ENCODE measurements at regions not wholly inside any gene's neighbourhood (a gene's known extent, or its start where the extent isn't known, plus 50 kb on each side); places are given as distances from the start of the nearest gene placed in this dataset.

- no peak for FAIRE-seq
- dilution Hi-C loops (cut with MboI; ENCODE audit: extremely low pct_ligation_motif_present, low sequenced_read_pairs) = no loop called here
- H2AFZ ChIP-seq (ENCODE audit: low read depth, low read length) = no peak overlapping the region
These were observed 267.8 kb upstream of the RUNX1 start for GRCh38 chr21:35316933-35317332.

GRCh38 chr21:35316456-35316855, 267.4 kb upstream of the RUNX1 start:
- no peaks in the 10 kb centered on the region for H3K4me1 ChIP-seq (ENCODE audit: control insufficient read depth, extremely low read depth, insufficient read depth, low read length)
- H3K27ac ChIP-seq (ENCODE audit: insufficient read depth, low read depth, low read length) = no peak overlapping the region
- dilution Hi-C loops (cut with MboI; ENCODE audit: extremely low pct_ligation_motif_present, low sequenced_read_pairs) = no loop called here
- CTCF ChIA-PET = interaction anchor here (1.0 to 1.2 kb wide), 2 partner anchors 13 to 300 kb away, joined by 3 read pairs; no protein-coding TSS in a partner anchor
- H3K9me3 ChIP-seq (replicated peaks; ENCODE audit: control insufficient read depth, insufficient read depth, low read length) = no peaks in the 10 kb centered on the region
- POLR2A ChIA-PET = no interaction called here
- H3K79me2 ChIP-seq (ENCODE audit: control insufficient read depth, insufficient read depth, low read length) = no peaks in the 10 kb centered on the region
- peaks cover 0 to 2% of the 10 kb centered on the region in 2 experiments for H3K27me3 ChIP-seq (ENCODE audit: control insufficient read depth in 2 of 2, insufficient read depth in 2 of 2, low read length in 2 of 2)
- H3K9ac ChIP-seq (replicated peaks; ENCODE audit: extremely low read depth, insufficient read depth, low read length) = no peak overlapping the region
- H2AFZ ChIP-seq (ENCODE audit: low read depth, low read length) = no peak overlapping the region
- intact Hi-C loops (cut with micrococcal nuclease) = no loop called here
- H3K9me1 ChIP-seq (replicated peaks; ENCODE audit: control insufficient read depth, extremely low read depth, insufficient read depth, low read length) = no peaks in the 10 kb centered on the region
- no peak overlapping the region for H3K4me2 ChIP-seq (ENCODE audit: insufficient read depth, low read length)
- no peak overlapping the region for H3K4me3 ChIP-seq (replicated peaks in 1 of 3; ENCODE audit: insufficient read depth in 1 of 3, low read depth in 1 of 3, low read length in 3 of 3)
- no TSS peak for BruUV-seq (replicated peaks)
- H4K20me1 ChIP-seq (replicated peaks; ENCODE audit: control insufficient read depth, extremely low read depth, insufficient read depth, low read length) = no peaks in the 10 kb centered on the region
- no peak for TF ChIP-seq POLR2AphosphoS5 (IDR thresholded peaks at IDR 0.05; ENCODE audit: insufficient read depth, low read depth, low read length)
- no peak for TF ChIP-seq CTCF (IDR thresholded peaks at IDR 0.05; ENCODE audit: extremely low read depth in 1 of 2, insufficient read depth in 1 of 2, low read depth in 1 of 2, low read length in 2 of 2)
- TF ChIP-seq MYC (IDR thresholded peaks at IDR 0.05; ENCODE audit: low read depth, low read length) = no peak
- TF ChIP-seq JUN (IDR thresholded peaks at IDR 0.05; ENCODE audit: borderline replicate concordance, insufficient read depth, insufficient read length, low read depth) = no peak
- no peak for TF ChIP-seq POLR2A (IDR thresholded peaks at IDR 0.05; ENCODE audit: low read depth, low read length)
- no peak for TF ChIP-seq GATA2 (IDR thresholded peaks at IDR 0.05; ENCODE audit: insufficient read depth, insufficient read length, low read depth, low read length)
- TF ChIP-seq FOS (IDR thresholded peaks at IDR 0.05; ENCODE audit: borderline replicate concordance, insufficient read depth, low read length) = no peak
- TF ChIP-seq MAX (IDR thresholded peaks at IDR 0.05; ENCODE audit: insufficient read depth, insufficient read length) = no peak
- TF ChIP-seq EZH2 (IDR thresholded peaks at IDR 0.05; ENCODE audit: borderline replicate concordance, low read depth, low read length, severe bottlenecking) = no peak
- FAIRE-seq = no peak
- DNase-seq (ENCODE audit: low read depth, low spot score) = no peak
- H3K36me3 ChIP-seq (ENCODE audit: control insufficient read depth in 2 of 2, extremely low read depth in 1 of 2, insufficient read depth in 2 of 2, low read length in 2 of 2) = no peaks in the 10 kb centered on the region

More at GRCh38 chr21:35316933-35317332, 267.8 kb upstream of the RUNX1 start:
- no peak for DNase-seq (ENCODE audit: low read depth, low spot score)
- Histone ChIP-seq H3K9me3 (replicated peaks; ENCODE audit: control insufficient read depth, insufficient read depth, low read length) (no peaks in the 10 kb centered on the region), H3K79me2 (ENCODE audit: control insufficient read depth, insufficient read depth, low read length) (no peaks in the 10 kb centered on the region), H3K4me1 (ENCODE audit: control insufficient read depth, extremely low read depth, insufficient read depth, low read length) (no peaks in the 10 kb centered on the region), H3K36me3 (ENCODE audit: control insufficient read depth in 2 of 2, extremely low read depth in 1 of 2, insufficient read depth in 2 of 2, low read length in 2 of 2) (no peaks in the 10 kb centered on the region), H4K20me1 (replicated peaks; ENCODE audit: control insufficient read depth, extremely low read depth, insufficient read depth, low read length) (no peaks in the 10 kb centered on the region), H3K9ac (replicated peaks; ENCODE audit: extremely low read depth, insufficient read depth, low read length) (no peak overlapping the region), H3K9me1 (replicated peaks; ENCODE audit: control insufficient read depth, extremely low read depth, insufficient read depth, low read length) (no peaks in the 10 kb centered on the region), H3K4me2 (ENCODE audit: insufficient read depth, low read length) (no peak overlapping the region), H3K27ac (ENCODE audit: insufficient read depth, low read depth, low read length) (no peak overlapping the region), H3K27me3 (ENCODE audit: control insufficient read depth in 2 of 2, insufficient read depth in 2 of 2, low read length in 2 of 2) (peaks cover 0 to 2% of the 10 kb centered on the region in 2 experiments), H3K4me3 (replicated peaks in 1 of 3; ENCODE audit: insufficient read depth in 1 of 3, low read depth in 1 of 3, low read length in 3 of 3) (no peak overlapping the region)
- BruUV-seq (replicated peaks) = no TSS peak
- TF ChIP-seq GATA2 (IDR thresholded peaks at IDR 0.05; ENCODE audit: insufficient read depth, insufficient read length, low read depth, low read length) = peak; percentile 91
- no peak for TF ChIP-seq MAX (IDR thresholded peaks at IDR 0.05; ENCODE audit: insufficient read depth, insufficient read length)
- intact Hi-C loops (cut with micrococcal nuclease) = no loop called here
- ChIA-PET POLR2A (no interaction called here), CTCF (interaction anchor here (1.2 kb wide), 1 partner anchor 299 kb away, joined by 3 read pairs; no protein-coding TSS in a partner anchor)

Data from endothelial cell of umbilical vein (primary cell).